Esophagus squamous epithelium (tissue), 5 donors: ENCODE measurements at regions not wholly inside any gene's neighbourhood (a gene's known extent, or its start where the extent isn't known, plus 50 kb on each side); places are given as distances from the start of the nearest gene placed in this dataset.

Experiments used
- DNase-seq: peaks from one replicate; lab custom pipeline; 2025; lab: John Stamatoyannopoulos, UW
- H3K27ac ChIP-seq, 4 donors: fragments of 200-600 bp; sonication (generic); one replicate each; pipeline ENCODE4 v1.5.1; 2016 to 2019; ENCODE audit warnings: mild to moderate bottlenecking in 1 of 4
- H3K27me3 ChIP-seq, 4 donors: fragments of 200-600 bp; sonication (generic); 1 replicate in 3 of 4; 2 replicates in 1 of 4; pipeline versions ENCODE4 v1.5.1 to v1.6.0; 2017 to 2021; ENCODE audit warnings: antibody characterized with exemption in 1 of 4
- H3K36me3 ChIP-seq, 3 donors: fragments of 200-600 bp; sonication (generic); one replicate each; pipeline ENCODE4 v1.5.1; 2016 to 2019
- H3K4me1 ChIP-seq, 3 donors: fragments of 200-600 bp; sonication (generic); one replicate each; pipeline ENCODE4 v1.5.1; 2017 to 2019
- H3K4me3 ChIP-seq, 4 donors: fragments of 200-600 bp; sonication (generic); 1 replicate in 3 of 4; 2 replicates in 1 of 4; pipeline ENCODE4 v1.5.1; 2016 to 2019; ENCODE audit warnings: mild to moderate bottlenecking in 2 of 4, moderate library complexity in 1 of 4
- H3K9me3 ChIP-seq, 3 donors: fragments of 200-600 bp; sonication (generic); one replicate each; pipeline ENCODE4 v1.5.1; 2016 to 2019
- POLR2A ChIP-seq, 4 donors: fragments of 450-650 bp; IDR thresholded peaks; one replicate each; pipeline ENCODE4 v1.6.1; 2017; ENCODE audit warnings: antibody characterized with exemption in 4 of 4, mild to moderate bottlenecking in 4 of 4, moderate library complexity in 3 of 4
- WGBS, 2 donors: methylation state at CpG; one replicate each; pipeline ENCODE4 v1.1.5; 2018; 5-methylcytosine and 5-hydroxymethylcytosine counted together
- intact Hi-C: fragments of 100-400 bp; cut with DNase I; formaldehyde crosslinking; loops from one replicate; pipeline ENCODE4 v1.15.0; 2022
- TF ChIP-seq, protein P1 (sequence below), 6 experiments: fragments of 450-650 bp in 4 of 6; fragments of 200-600 bp in 2 of 6; sonication (generic) in 2 of 6; IDR thresholded peaks; one replicate each; pipeline ENCODE4 v1.5.1; 2016 to 2019; ENCODE audit warnings: antibody characterized with exemption in 6 of 6, mild to moderate bottlenecking in 4 of 6, moderate library complexity in 4 of 6
- donor health status: DM: yes; HTN: yes; CAD: no.

GRCh38 chr1:221408117-221408803 is 333.6 kb downstream of the DUSP10 start:
- Histone ChIP-seq H3K27me3 (no peaks in the 10 kb centered on the region), H3K4me1 (no peaks in the 10 kb centered on the region), H3K4me3 (no peak overlapping the region), H3K27ac (no peak overlapping the region), H3K9me3 (no peaks in the 10 kb centered on the region), H3K36me3 (no peaks in the 10 kb centered on the region)
- no peak for TF ChIP-seq POLR2A (IDR thresholded peaks at IDR 0.05)
- intact Hi-C loops, result no loop called here
- DNase-seq, result no peak
- WGBS, 2 donors, result 50 to 63% methylated on average over 6 to 7 of the region's 7 CpGs

GRCh38 chr1:221411283-221411682 is 330.6 kb downstream of the DUSP10 start:
- Histone ChIP-seq H3K36me3 (no peaks in the 10 kb centered on the region), H3K4me1 (peaks cover 0 to 8% (median 0%) of the 10 kb centered on the region in 3 donors), H3K27ac (no peak overlapping the region), H3K27me3 (no peaks in the 10 kb centered on the region), H3K4me3 (no peak overlapping the region), H3K9me3 (no peaks in the 10 kb centered on the region)
- TF ChIP-seq POLR2A (IDR thresholded peaks at IDR 0.05), result no peak
- TF ChIP-seq, protein P1, sequence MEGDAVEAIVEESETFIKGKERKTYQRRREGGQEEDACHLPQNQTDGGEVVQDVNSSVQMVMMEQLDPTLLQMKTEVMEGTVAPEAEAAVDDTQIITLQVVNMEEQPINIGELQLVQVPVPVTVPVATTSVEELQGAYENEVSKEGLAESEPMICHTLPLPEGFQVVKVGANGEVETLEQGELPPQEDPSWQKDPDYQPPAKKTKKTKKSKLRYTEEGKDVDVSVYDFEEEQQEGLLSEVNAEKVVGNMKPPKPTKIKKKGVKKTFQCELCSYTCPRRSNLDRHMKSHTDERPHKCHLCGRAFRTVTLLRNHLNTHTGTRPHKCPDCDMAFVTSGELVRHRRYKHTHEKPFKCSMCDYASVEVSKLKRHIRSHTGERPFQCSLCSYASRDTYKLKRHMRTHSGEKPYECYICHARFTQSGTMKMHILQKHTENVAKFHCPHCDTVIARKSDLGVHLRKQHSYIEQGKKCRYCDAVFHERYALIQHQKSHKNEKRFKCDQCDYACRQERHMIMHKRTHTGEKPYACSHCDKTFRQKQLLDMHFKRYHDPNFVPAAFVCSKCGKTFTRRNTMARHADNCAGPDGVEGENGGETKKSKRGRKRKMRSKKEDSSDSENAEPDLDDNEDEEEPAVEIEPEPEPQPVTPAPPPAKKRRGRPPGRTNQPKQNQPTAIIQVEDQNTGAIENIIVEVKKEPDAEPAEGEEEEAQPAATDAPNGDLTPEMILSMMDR (IDR thresholded peaks at IDR 0.05), result no peak
- DNase-seq, result no peak
- intact Hi-C loops, result no loop called here
- 46 to 62% methylated on average over 3 of the region's 3 CpGs for WGBS, 2 donors

DNA sequence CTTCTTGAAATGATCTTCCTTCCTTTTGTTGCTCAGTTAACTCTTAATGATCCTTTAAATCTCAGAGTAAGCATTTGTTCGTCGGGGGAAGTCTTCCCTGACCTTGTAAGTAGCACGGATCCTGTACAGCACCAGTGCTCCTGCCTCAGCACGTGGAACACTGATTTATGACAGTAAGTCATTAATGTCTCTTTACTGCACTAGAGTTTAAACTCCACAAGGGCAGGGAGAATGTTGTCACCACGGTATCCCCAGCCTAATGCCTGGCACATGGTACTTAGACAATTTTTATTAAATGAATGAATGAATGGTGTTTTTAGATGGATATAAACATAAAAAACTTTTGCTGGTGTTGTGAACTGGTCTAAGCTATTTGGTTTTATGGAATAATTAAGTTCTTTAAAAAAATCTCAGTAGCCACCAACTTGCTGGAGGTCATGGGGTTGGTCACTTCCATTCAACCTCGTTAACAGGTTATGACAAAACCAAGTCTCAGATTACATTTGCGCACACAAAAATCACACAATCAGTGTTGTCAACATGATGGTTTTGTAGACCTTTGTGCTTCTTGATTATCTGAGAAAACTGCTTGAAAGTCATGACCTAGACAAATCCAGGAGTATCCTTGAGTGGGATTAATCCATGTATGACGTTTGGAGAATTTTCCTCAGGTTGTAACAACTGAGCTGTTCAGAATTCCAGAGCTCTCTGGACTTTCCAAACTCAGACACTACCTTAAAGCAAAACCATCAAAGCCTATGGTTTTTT is 326.9 kb downstream of the DUSP10 start:
- H3K36me3 ChIP-seq, result no peaks in the 10 kb centered on the region
- peaks cover 0 to 34% (median 16%) of the 10 kb centered on the region in 3 donors for H3K4me1 ChIP-seq
- WGBS, 2 donors, result 75 to 78% methylated on average over 8 of the region's 8 CpGs
- H3K4me3 ChIP-seq, result no peak overlapping the region
- no peak overlapping the region for H3K27ac ChIP-seq
- intact Hi-C loops, result no loop called here
- no peak for DNase-seq
- H3K27me3 ChIP-seq, result no peaks in the 10 kb centered on the region
- TF ChIP-seq, protein P1 (IDR thresholded peaks at IDR 0.05), result no peak
- TF ChIP-seq POLR2A (IDR thresholded peaks at IDR 0.05), result no peak
- H3K9me3 ChIP-seq, result no peaks in the 10 kb centered on the region

GRCh38 chr1:221415651-221416050 is 326.2 kb downstream of the DUSP10 start:
- H3K27me3 ChIP-seq, result no peaks in the 10 kb centered on the region
- no peaks in the 10 kb centered on the region for H3K9me3 ChIP-seq
- TF ChIP-seq, protein P1 (IDR thresholded peaks at IDR 0.05), result no peak
- no peak for TF ChIP-seq POLR2A (IDR thresholded peaks at IDR 0.05)
- intact Hi-C loops, result no loop called here
- WGBS, 2 donors, result 41 to 45% methylated on average over 1 of the region's 1 CpG
- no peaks in the 10 kb centered on the region for H3K36me3 ChIP-seq
- H3K27ac ChIP-seq, result no peak overlapping the region
- peaks cover 0 to 38% (median 16%) of the 10 kb centered on the region in 3 donors for H3K4me1 ChIP-seq
- H3K4me3 ChIP-seq, result no peak overlapping the region
- no peak for DNase-seq

DNA sequence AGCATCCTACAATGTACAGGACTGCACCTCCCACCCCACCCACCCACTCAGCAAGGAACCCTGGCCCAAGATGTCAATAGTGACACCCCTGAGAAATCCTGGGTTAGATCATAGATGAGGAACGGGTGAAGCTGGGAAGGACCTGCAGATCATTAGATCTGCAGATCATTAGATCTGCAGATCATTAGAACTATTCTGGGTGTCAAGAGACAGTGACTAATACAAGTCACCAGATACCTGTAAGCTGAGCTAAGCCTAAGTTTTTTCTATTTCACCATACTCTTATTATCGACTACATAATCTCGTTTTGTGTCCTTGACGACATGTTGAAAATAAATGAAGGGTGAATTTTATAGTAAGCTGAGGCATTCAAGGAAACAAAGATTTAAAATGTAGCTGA is 325.7 kb downstream of the DUSP10 start:
- Histone ChIP-seq H3K4me1 (peaks cover 0 to 38% (median 16%) of the 10 kb centered on the region in 3 donors), H3K27me3 (no peaks in the 10 kb centered on the region), H3K27ac (no peak overlapping the region), H3K4me3 (no peak overlapping the region), H3K9me3 (no peaks in the 10 kb centered on the region), H3K36me3 (no peaks in the 10 kb centered on the region)
- WGBS, 2 donors, result 66 to 68% methylated on average over 4 of the region's 4 CpGs
- intact Hi-C loops, result no loop called here
- TF ChIP-seq, protein P1 (IDR thresholded peaks at IDR 0.05), result no peak
- TF ChIP-seq POLR2A (IDR thresholded peaks at IDR 0.05), result no peak
- no peak for DNase-seq
